ENCODE measurements at regions not wholly inside any gene's neighbourhood (a gene's known extent, or its start where the extent isn't known, plus 50 kb on each side); places are given as distances from the start of the nearest gene placed in this dataset.

- FAIRE-seq: no peak
- TF ChIP-seq CTCF (IDR thresholded peaks at IDR 0.05; ENCODE audit: borderline replicate concordance, extremely low read depth, insufficient read depth): no peak
- H3K4me1 ChIP-seq (ENCODE audit: control insufficient read depth in 2 of 3, insufficient read depth in 2 of 3, low read depth in 1 of 3, low read length in 3 of 3): no peaks in the 10 kb centered on the region
Measured at GRCh38 chr7:94205529-94205928, 189.2 kb upstream of the COL1A2 start.

GRCh38 chr7:94206295-94206694 lies 188.4 kb upstream of the COL1A2 start:
- H3K27me3 ChIP-seq (ENCODE audit: control insufficient read depth, insufficient read depth, low read length): no peaks in the 10 kb centered on the region
- H3K36me3 ChIP-seq (ENCODE audit: control insufficient read depth in 2 of 3, insufficient read depth in 3 of 3, low read length in 3 of 3): no peaks in the 10 kb centered on the region
- DNase-seq: no peak
- H3K9me3 ChIP-seq (ENCODE audit: control insufficient read depth in 2 of 3, insufficient read depth in 1 of 3, low read length in 3 of 3): no peaks in the 10 kb centered on the region
- intact Hi-C loops (cut with DNase I): no loop called here
- H3K9ac ChIP-seq (ENCODE audit: low read length in 3 of 3): no peak overlapping the region
- no peaks in the 10 kb centered on the region for H3K4me1 ChIP-seq (ENCODE audit: control insufficient read depth in 2 of 3, insufficient read depth in 2 of 3, low read depth in 1 of 3, low read length in 3 of 3)
- TF ChIP-seq CTCF (IDR thresholded peaks at IDR 0.05; ENCODE audit: borderline replicate concordance, extremely low read depth, insufficient read depth): no peak
- H3K27ac ChIP-seq (ENCODE audit: low read depth in 2 of 2, low read length in 2 of 2): no peak overlapping the region
- H3K4me3 ChIP-seq (ENCODE audit: low read length in 3 of 3): no peak overlapping the region
- FAIRE-seq: no peak

More at GRCh38 chr7:94205529-94205928, 189.2 kb upstream of the COL1A2 start:
- no peak for DNase-seq
- intact Hi-C loops (cut with DNase I): no loop called here
- Histone ChIP-seq H3K27ac (ENCODE audit: low read depth in 2 of 2, low read length in 2 of 2) (no peak overlapping the region), H3K9me3 (ENCODE audit: control insufficient read depth in 2 of 3, insufficient read depth in 1 of 3, low read length in 3 of 3) (no peaks in the 10 kb centered on the region), H3K36me3 (ENCODE audit: control insufficient read depth in 2 of 3, insufficient read depth in 3 of 3, low read length in 3 of 3) (no peaks in the 10 kb centered on the region), H3K27me3 (ENCODE audit: control insufficient read depth, insufficient read depth, low read length) (no peaks in the 10 kb centered on the region), H3K4me3 (ENCODE audit: low read length in 3 of 3) (no peak overlapping the region), H3K9ac (ENCODE audit: low read length in 3 of 3) (no peak overlapping the region)

- TF ChIP-seq CTCF (IDR thresholded peaks at IDR 0.05; ENCODE audit: borderline replicate concordance, extremely low read depth, insufficient read depth): no peak
- FAIRE-seq: no peak
- Histone ChIP-seq H3K27ac (ENCODE audit: low read depth in 2 of 2, low read length in 2 of 2) (no peak overlapping the region), H3K9ac (ENCODE audit: low read length in 3 of 3) (no peak overlapping the region), H3K27me3 (ENCODE audit: control insufficient read depth, insufficient read depth, low read length) (no peaks in the 10 kb centered on the region), H3K36me3 (ENCODE audit: control insufficient read depth in 2 of 3, insufficient read depth in 3 of 3, low read length in 3 of 3) (no peaks in the 10 kb centered on the region), H3K4me1 (ENCODE audit: control insufficient read depth in 2 of 3, insufficient read depth in 2 of 3, low read depth in 1 of 3, low read length in 3 of 3) (no peaks in the 10 kb centered on the region), H3K4me3 (ENCODE audit: low read length in 3 of 3) (no peak overlapping the region), H3K9me3 (ENCODE audit: control insufficient read depth in 2 of 3, insufficient read depth in 1 of 3, low read length in 3 of 3) (peaks cover 0 to 3% (median 0%) of the 10 kb centered on the region in 3 donors)
- DNase-seq: no peak
- intact Hi-C loops (cut with DNase I): no loop called here
Measured at GRCh38 chr7:94212160-94212559, 182.5 kb upstream of the COL1A2 start.

GRCh38 chr7:94216944-94217461 lies 177.7 kb upstream of the COL1A2 start:
- Histone ChIP-seq H3K9me3 (ENCODE audit: control insufficient read depth in 2 of 3, insufficient read depth in 1 of 3, low read length in 3 of 3) (peaks cover 0 to 3% (median 0%) of the 10 kb centered on the region in 3 donors), H3K4me1 (ENCODE audit: control insufficient read depth in 2 of 3, insufficient read depth in 2 of 3, low read depth in 1 of 3, low read length in 3 of 3) (no peaks in the 10 kb centered on the region), H3K9ac (ENCODE audit: low read length in 3 of 3) (no peak overlapping the region), H3K4me3 (ENCODE audit: low read length in 3 of 3) (no peak overlapping the region), H3K27ac (ENCODE audit: low read depth in 2 of 2, low read length in 2 of 2) (no peak overlapping the region), H3K27me3 (ENCODE audit: control insufficient read depth, insufficient read depth, low read length) (no peaks in the 10 kb centered on the region), H3K36me3 (ENCODE audit: control insufficient read depth in 2 of 3, insufficient read depth in 3 of 3, low read length in 3 of 3) (no peaks in the 10 kb centered on the region)
- TF ChIP-seq CTCF (IDR thresholded peaks at IDR 0.05; ENCODE audit: borderline replicate concordance, extremely low read depth, insufficient read depth): no peak
- FAIRE-seq (no peak), DNase-seq (no peak)
- intact Hi-C loops (cut with DNase I): no loop called here
